HG02885 (cell line): ENCODE measurements at regions not wholly inside any gene's neighbourhood (a gene's known extent, or its start where the extent isn't known, plus 50 kb on each side); places are given as distances from the start of the nearest gene placed in this dataset.
"Not testable (repeated sequence)": the region's sequence is repeated elsewhere in the genome, so short reads cannot be mapped to it uniquely, and the experiment has no call there.

Source experiments
- ATAC-seq: cut with Tn5 transposase; IDR thresholded peaks from one replicate; pipeline ENCODE4 v1.9.1; 2021; ENCODE audit warnings: mild to moderate bottlenecking; ENCODE audit not compliant: unreplicated experiment, poor library complexity

GRCh38 chr16:5302372-5303114, 204.9 kb upstream of the EEF2KMT start:
- no peak for ATAC-seq

GRCh38 chr16:5298202-5298601, 200.6 kb upstream of the EEF2KMT start:
- ATAC-seq: no peak

GRCh38 chr16:5296176-5296575, 198.6 kb upstream of the EEF2KMT start:
- ATAC-seq: no peak

- ATAC-seq: not testable (repeated sequence)
Measured at GRCh38 chr16:5295304-5295703, 197.7 kb upstream of the EEF2KMT start.

GRCh38 chr16:5282152-5282551, 184.6 kb upstream of the EEF2KMT start:
- not testable (repeated sequence) for ATAC-seq

GRCh38 chr16:5257462-5257861, 159.9 kb upstream of the EEF2KMT start:
- ATAC-seq: no peak

- no peak for ATAC-seq
Measured at GRCh38 chr16:5252791-5253190, 155.2 kb upstream of the EEF2KMT start.

GRCh38 chr16:5247403-5247802, 149.8 kb upstream of the EEF2KMT start:
- ATAC-seq: not testable (repeated sequence)

- ATAC-seq: not testable (repeated sequence)
Measured at GRCh38 chr16:5240278-5240626, 142.7 kb upstream of the EEF2KMT start.

GRCh38 chr16:5239472-5240277, 142.1 kb upstream of the EEF2KMT start:
- ATAC-seq: not testable (repeated sequence)

- ATAC-seq: no peak
Measured at GRCh38 chr16:5235119-5235518, 137.5 kb upstream of the EEF2KMT start.

GRCh38 chr16:5234295-5235050, 136.9 kb upstream of the EEF2KMT start:
- ATAC-seq: no peak

GRCh38 chr16:5231246-5231759, 133.7 kb upstream of the EEF2KMT start:
- no peak for ATAC-seq

- ATAC-seq: no peak
Measured at GRCh38 chr16:5228369-5228768, 130.8 kb upstream of the EEF2KMT start.

- no peak for ATAC-seq
Measured at GRCh38 chr16:5225931-5226655, 128.5 kb upstream of the EEF2KMT start.

GRCh38 chr16:5222761-5223160, 125.2 kb upstream of the EEF2KMT start:
- no peak for ATAC-seq

- ATAC-seq: not testable (repeated sequence)
Measured at GRCh38 chr16:5221831-5222230, 124.2 kb upstream of the EEF2KMT start.

- ATAC-seq: no peak
Measured at GRCh38 chr16:5220705-5221104, 123.1 kb upstream of the EEF2KMT start.

GRCh38 chr16:5216441-5217080, 119.0 kb upstream of the EEF2KMT start:
- ATAC-seq: no peak

GRCh38 chr16:5215901-5216300, 118.3 kb upstream of the EEF2KMT start:
- ATAC-seq: no peak
